ENCODE measurements at regions not wholly inside any gene's neighbourhood (a gene's known extent, or its start where the extent isn't known, plus 50 kb on each side); places are given as distances from the start of the nearest gene placed in this dataset.

DNA sequence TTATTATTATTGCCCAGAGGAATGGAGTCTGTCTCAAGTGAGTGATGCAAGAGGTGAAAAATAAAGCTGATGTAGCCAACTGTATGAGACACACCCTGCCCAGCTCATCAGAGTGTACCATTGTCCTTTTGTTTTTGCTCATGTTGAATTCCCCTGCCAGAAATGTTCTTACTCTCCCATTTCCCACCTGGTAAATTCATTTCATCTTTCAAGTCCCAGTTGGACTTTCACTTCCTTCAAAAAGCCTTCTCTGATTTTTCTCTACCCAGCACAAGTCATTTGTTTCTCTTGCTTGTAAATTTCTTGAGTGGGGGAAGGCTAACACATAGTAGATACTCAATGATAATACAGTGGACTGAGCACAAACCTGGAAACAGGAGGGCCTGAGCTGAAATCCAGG is 394.5 kb upstream of the ZNF462 start:
- TF ChIP-seq, protein P1, sequence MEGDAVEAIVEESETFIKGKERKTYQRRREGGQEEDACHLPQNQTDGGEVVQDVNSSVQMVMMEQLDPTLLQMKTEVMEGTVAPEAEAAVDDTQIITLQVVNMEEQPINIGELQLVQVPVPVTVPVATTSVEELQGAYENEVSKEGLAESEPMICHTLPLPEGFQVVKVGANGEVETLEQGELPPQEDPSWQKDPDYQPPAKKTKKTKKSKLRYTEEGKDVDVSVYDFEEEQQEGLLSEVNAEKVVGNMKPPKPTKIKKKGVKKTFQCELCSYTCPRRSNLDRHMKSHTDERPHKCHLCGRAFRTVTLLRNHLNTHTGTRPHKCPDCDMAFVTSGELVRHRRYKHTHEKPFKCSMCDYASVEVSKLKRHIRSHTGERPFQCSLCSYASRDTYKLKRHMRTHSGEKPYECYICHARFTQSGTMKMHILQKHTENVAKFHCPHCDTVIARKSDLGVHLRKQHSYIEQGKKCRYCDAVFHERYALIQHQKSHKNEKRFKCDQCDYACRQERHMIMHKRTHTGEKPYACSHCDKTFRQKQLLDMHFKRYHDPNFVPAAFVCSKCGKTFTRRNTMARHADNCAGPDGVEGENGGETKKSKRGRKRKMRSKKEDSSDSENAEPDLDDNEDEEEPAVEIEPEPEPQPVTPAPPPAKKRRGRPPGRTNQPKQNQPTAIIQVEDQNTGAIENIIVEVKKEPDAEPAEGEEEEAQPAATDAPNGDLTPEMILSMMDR (IDR thresholded peaks at IDR 0.05; ENCODE audit: poor library complexity) = no peak
- TF ChIP-seq EZH2 (IDR thresholded peaks at IDR 0.05; ENCODE audit: borderline replicate concordance) = no peak

Measured in hepatocyte (in vitro differentiated cells).